Adrenal gland (tissue), 5 donors: ENCODE measurements at regions not wholly inside any gene's neighbourhood (a gene's known extent, or its start where the extent isn't known, plus 50 kb on each side); places are given as distances from the start of the nearest gene placed in this dataset.

Source experiments
- POLR2A ChIP-seq, 2 donors: fragments of 450-650 bp; IDR thresholded peaks; one replicate each; pipeline ENCODE4 v1.6.1; 2017; ENCODE audit warnings: antibody characterized with exemption in 2 of 2, mild to moderate bottlenecking in 2 of 2, moderate library complexity in 1 of 2
- TF ChIP-seq, protein P1 (sequence below), 6 experiments: fragments of 450-650 bp in 4 of 6; fragments of 200-600 bp in 2 of 6; sonication (generic) in 1 of 6; IDR thresholded peaks; 1 replicate in 5 of 6; 2 replicates in 1 of 6; pipeline versions ENCODE4 v1.5.1 to v1.8.0; 2016 to 2021; ENCODE audit warnings: antibody characterized with exemption in 6 of 6, mild to moderate bottlenecking in 2 of 6, moderate library complexity in 1 of 6
- donor health status: DM: no; HTN: no; CAD: no.

DNA sequence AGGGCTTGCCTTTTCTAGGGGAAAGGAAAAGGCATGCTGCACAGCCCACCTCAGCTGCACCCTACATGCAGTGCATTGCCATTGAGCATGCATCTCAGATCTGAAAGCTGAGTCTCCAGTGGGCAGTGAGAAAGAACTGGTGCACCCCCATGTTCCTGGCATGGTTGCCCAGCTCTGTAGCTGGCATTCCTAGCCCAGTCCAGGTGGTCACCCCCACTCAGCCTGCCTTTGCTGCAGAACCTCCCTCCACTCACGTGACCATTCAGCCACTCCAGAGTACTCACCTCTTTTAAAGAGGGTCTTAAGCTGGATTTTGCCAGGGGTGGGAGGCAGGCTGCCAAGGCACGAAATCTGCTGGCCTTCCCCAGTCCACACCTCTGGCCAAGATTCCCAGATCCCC lies 208.6 kb upstream of the TOPAZ1 start:
- TF ChIP-seq, protein P1, sequence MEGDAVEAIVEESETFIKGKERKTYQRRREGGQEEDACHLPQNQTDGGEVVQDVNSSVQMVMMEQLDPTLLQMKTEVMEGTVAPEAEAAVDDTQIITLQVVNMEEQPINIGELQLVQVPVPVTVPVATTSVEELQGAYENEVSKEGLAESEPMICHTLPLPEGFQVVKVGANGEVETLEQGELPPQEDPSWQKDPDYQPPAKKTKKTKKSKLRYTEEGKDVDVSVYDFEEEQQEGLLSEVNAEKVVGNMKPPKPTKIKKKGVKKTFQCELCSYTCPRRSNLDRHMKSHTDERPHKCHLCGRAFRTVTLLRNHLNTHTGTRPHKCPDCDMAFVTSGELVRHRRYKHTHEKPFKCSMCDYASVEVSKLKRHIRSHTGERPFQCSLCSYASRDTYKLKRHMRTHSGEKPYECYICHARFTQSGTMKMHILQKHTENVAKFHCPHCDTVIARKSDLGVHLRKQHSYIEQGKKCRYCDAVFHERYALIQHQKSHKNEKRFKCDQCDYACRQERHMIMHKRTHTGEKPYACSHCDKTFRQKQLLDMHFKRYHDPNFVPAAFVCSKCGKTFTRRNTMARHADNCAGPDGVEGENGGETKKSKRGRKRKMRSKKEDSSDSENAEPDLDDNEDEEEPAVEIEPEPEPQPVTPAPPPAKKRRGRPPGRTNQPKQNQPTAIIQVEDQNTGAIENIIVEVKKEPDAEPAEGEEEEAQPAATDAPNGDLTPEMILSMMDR (IDR thresholded peaks at IDR 0.05), result no peak
- no peak for TF ChIP-seq POLR2A (IDR thresholded peaks at IDR 0.05)
